ENCODE measurements at regions not wholly inside any gene's neighbourhood (a gene's known extent, or its start where the extent isn't known, plus 50 kb on each side); places are given as distances from the start of the nearest gene placed in this dataset.

GRCh38 chr2:6394276-6394675, 471.4 kb downstream of the CMPK2 start:
- no peak for DNase-seq

GRCh38 chr2:6398421-6398820, 467.3 kb downstream of the CMPK2 start:
- DNase-seq: no peak

GRCh38 chr2:6401301-6401700, 464.4 kb downstream of the CMPK2 start:
- no peak for DNase-seq

- DNase-seq: no peak
Observed at GRCh38 chr2:6408057-6408456, 457.6 kb downstream of the CMPK2 start.

GRCh38 chr2:6410313-6410712, 455.4 kb downstream of the CMPK2 start:
- DNase-seq: no peak

- no peak for DNase-seq
Observed at GRCh38 chr2:6412533-6413091, 453.1 kb downstream of the CMPK2 start.

GRCh38 chr2:6417050-6417449, 448.7 kb downstream of the CMPK2 start:
- DNase-seq: no peak

- DNase-seq: no peak
Observed at GRCh38 chr2:6418291-6418690, 447.4 kb downstream of the CMPK2 start.

- no peak for DNase-seq
Observed at GRCh38 chr2:6421138-6421730, 444.5 kb downstream of the CMPK2 start.

GRCh38 chr2:6421888-6422287, 443.8 kb downstream of the CMPK2 start:
- DNase-seq: no peak

GRCh38 chr2:6423157-6423556, 442.6 kb downstream of the CMPK2 start:
- DNase-seq: no peak

GRCh38 chr2:6423944-6424343, 441.8 kb downstream of the CMPK2 start:
- DNase-seq: no peak

- DNase-seq: no peak
Observed at GRCh38 chr2:6425032-6425431, 440.7 kb downstream of the CMPK2 start.

GRCh38 chr2:6429210-6429986, 436.3 kb downstream of the CMPK2 start:
- no peak for DNase-seq

- peak in 1 of 58 donors; percentile 3 for DNase-seq
Observed at GRCh38 chr2:6434438-6434837, 431.3 kb downstream of the CMPK2 start.

GRCh38 chr2:6441800-6442199, 423.9 kb downstream of the CMPK2 start:
- DNase-seq: no peak

GRCh38 chr2:6442252-6442985, 423.3 kb downstream of the CMPK2 start:
- DNase-seq: no peak

- no peak for DNase-seq
Observed at GRCh38 chr2:6443061-6443823, 422.5 kb downstream of the CMPK2 start.

GRCh38 chr2:6444514-6444913, 421.2 kb downstream of the CMPK2 start:
- no peak for DNase-seq

GRCh38 chr2:6445156-6445555, 420.6 kb downstream of the CMPK2 start:
- peak in 4 of 58 donors; percentile 1 to 35 (median 2) for DNase-seq

GRCh38 chr2:6446938-6447608, 418.6 kb downstream of the CMPK2 start:
- no peak for DNase-seq

All from anterior cingulate cortex (tissue), 58 donors.